A673 (cell line): ENCODE measurements at regions not wholly inside any gene's neighbourhood (a gene's known extent, or its start where the extent isn't known, plus 50 kb on each side); places are given as distances from the start of the nearest gene placed in this dataset.

Experiments used
- CTCF ChIP-seq: fragments of 300-800, 200-600 bp; sonication (generic); conservative IDR thresholded peaks from 2 replicates; pipeline ENCODE4 v1.5.1; 2017; ENCODE audit warnings: low read depth, mild to moderate bottlenecking, antibody characterized with exemption, low read length, moderate library complexity, mixed read lengths
- EZH2 ChIP-seq: fragments of 200-600 bp; sonication (generic); IDR thresholded peaks from 2 replicates; pipeline ENCODE4 v1.6.1; 2017; ENCODE audit warnings: borderline replicate concordance, low read depth, mild to moderate bottlenecking, mixed read lengths, antibody characterized with exemption, low read length; ENCODE audit not compliant: poor library complexity, severe bottlenecking

GRCh38 chr5:126103868-126104267 lies 319.3 kb upstream of the GRAMD2B start:
- TF ChIP-seq EZH2: no peak
- TF ChIP-seq CTCF: no peak
